SW 1271 (cell line): ENCODE measurements at regions not wholly inside any gene's neighbourhood (a gene's known extent, or its start where the extent isn't known, plus 50 kb on each side); places are given as distances from the start of the nearest gene placed in this dataset.
"Not testable (repeated sequence)": the region's sequence is repeated elsewhere in the genome, so short reads cannot be mapped to it uniquely, and the experiment has no call there.

Source experiments
- DNase-seq, 2 experiments: peaks; one replicate each; lab custom pipeline; 2025; lab: John Stamatoyannopoulos, UW

DNA sequence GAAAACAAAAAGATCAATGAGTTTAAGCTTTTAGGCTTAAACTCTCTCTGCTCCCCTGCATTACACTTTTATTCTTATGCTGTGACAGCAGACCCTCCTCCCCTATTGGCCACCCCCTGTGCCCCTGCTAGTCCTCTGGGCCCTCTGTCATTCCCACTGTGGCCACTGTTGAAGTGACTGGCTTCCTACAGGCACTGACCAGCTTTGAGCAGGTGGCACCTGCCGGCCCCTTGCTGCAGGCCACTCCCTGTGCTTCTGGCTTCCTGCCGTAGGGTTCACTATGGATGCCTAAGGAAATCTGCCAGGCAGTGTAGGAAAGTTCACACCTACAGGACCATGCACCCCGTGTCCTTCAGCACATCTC, 156.5 kb upstream of the L3MBTL4 start:
- no peak for DNase-seq

DNA sequence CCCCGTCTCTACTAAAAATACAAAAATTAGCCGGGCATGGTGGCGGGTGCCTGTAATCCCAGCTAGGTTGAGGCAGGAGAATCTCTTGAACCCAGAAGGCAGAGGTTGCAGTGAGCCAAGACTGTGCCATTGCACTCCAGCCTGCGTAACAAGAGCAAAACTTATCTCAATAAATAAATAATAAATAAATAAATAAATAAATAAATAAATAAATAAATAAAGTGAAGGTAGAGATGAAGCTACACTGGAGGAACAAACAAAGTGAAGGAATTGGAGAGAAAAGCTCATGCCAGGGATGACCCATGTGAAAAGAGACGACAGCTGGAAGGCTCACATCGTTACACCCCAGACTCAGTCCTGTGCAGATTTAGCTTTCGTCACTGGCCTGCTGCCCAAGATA, 157.3 kb upstream of the ARHGAP28 start:
- not testable (repeated sequence) for DNase-seq

DNA sequence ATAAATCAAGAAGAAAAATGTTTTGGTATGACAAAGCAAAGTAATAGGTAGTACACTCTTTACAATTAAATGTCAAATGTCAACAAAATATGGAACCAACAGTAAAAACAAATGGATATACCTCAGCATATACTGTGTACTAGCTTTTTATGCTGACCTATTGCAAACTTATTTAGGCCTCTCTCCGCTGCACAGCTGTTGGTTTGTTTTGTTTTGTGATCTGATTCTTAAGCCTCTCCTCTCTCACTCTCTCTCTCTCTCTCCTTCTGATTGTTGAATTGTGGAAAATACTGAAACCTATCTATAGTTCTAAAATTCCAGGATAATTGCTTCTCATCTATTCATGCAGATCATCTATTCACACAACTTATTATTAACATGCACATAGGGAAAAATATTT, 154.9 kb upstream of the ARHGAP28 start:
- DNase-seq: no peak

DNA sequence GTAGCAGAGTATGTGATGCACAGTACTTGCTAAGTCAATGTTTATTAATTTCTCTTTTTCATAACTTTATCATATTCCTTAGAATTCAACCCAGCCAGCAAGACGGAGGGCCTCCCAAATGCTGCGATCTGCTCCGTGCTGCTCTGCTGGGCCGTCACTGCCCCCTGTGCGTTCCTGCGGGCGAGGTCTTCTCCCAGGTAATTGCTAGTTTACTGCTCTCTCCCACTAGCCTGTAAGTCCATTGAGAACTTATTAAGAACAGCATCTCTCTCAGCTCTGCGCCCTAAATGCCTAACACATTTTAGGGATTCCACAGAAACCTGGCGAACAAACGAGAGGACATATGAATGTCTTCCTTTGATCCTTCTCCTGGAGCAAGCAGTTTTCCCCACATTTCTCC, 153.6 kb upstream of the ARHGAP28 start:
- DNase-seq: no peak

DNA sequence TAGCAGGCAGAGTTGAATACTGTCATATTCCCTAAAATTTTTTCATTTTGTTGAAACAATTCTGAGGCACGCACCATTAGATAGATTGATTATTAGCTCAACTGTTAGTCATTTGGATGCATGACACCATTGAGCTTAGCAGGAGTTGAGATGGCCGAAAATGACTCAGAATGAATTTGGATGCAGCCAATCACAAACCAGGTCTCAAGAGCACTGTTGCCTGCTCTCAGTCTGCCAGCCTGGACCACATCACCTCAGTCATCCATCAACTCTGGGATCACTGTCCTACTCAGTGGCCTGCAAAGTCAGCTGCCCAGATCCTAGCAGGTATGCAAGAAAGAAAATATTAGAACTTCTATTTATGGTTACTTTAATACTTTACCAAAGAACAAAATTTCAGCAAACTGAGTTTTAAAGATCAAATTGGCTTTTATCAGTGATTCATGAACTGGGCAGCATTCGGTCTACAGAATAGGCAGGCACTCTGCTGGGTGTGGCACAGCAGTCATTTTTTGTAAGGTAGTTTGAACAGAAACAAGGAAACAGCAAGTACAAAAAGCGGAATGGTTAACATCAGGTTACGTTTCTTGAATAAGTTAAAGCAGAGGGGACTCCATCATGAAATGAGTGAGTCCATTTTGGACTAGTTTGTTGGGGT, 152.7 kb upstream of the ARHGAP28 start:
- no peak for DNase-seq

DNA sequence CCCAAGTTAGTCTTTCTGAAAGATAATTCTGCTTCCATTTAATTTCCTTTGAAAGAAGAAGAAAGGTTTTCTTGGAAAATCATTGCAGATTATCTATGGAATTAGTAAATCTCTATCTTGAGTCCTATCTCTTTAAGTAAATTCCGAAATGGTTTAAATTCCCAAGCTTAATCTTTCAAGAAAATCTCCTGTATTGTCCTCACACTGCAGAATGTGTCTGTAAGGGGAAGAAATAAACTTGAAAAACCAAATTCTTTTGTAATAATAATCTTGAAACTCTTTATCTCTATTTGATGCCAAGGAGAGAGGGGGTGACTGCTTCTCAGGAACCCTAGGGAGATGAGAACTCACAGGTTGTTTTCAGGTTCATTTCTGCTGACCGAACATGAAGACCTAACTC, 150.8 kb upstream of the ARHGAP28 start:
- no peak for DNase-seq

DNA sequence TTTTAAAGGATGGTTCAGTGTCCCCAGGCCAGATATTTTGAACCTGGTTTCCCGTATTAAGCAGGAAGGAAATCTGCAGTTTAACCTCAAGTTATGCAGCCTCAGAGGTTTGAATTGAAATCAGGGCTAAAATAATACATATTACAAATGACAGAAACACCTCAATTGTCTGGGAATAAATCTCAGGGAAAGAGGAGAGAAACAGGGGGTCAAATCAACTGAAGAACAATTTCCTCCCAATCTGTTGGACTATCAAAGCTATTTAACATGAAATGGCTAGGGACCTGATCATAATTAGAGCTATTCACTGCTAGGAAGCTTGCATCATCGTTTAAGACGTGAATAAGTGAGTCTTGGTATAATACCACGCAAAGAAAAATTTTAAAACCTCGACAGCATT, 150.0 kb upstream of the ARHGAP28 start:
- no peak for DNase-seq

DNA sequence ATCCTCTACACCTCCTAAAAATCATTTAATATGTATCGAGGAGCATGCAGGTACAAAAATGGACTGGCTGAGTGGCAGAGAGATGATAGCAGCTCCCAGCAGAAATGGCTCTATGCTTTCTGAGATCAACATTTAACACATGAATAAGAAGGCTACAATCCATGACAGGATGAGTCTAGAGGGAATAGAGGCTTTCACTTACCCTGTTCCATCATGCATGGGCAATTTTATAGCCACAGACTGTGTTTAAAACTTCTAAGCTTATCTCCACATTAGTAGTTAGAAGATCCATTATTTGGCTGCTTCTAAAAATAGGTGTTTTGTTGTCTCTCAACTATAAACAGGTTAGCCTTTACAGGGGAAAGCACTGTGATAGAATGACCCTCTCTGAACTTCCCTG, 149.1 kb upstream of the ARHGAP28 start:
- DNase-seq: no peak

DNA sequence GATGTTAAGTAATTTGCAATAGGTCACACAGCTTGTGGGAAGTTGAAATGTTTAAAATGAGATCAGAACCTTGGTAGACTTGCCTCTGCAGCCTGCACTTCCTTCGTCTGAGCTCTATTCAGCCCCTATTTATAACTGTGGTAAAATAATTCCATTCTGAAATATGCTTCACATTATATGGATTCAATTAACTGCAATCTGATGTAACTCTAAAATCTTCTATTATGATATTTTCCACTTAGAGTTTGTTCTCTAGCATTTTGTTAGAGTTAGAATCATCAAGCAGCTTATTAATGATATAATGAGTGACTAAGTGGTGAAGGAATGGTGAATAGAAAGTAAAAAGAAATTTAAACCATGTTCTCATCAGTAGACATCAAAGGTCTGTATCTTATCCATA, 139.6 kb upstream of the ARHGAP28 start:
- DNase-seq: no peak

DNA sequence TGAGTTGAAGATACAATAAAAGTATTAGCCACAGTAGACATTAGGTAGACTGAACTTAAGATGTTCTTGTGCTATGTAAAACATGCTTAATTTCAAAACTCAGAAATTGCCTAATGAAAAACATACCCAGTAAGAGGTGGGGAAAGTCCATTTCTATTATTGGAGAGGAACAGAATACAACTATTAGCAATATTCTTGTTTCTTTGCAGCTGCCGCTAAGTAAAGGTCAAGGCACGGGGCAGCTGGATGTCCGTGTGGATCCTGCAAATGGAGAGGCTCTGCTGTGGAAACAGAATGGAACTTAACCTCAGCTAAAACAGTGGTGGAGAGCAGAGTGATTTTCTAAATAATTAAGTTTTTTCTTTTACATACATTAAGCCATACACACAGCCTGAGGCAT, 139.2 kb upstream of the ARHGAP28 start:
- DNase-seq: no peak

DNA sequence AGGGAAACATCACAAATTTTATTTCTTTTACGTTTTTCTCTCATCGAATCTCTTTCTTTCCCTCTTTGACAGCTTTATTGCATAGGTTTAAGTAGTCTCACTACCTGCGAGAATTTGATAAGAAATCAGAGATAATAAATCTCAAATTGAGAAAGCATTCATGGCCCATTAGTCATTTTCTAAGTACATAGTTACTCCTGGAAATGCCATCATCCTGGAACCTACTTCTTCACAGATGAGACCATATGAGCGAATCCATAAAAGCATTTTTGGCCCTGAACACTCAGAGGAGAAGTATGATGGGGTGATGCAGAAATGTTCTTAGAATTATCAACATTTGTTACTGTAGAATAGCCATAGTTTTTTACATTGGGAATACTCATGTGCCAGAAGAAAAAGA, 138.0 kb upstream of the ARHGAP28 start:
- no peak for DNase-seq

DNA sequence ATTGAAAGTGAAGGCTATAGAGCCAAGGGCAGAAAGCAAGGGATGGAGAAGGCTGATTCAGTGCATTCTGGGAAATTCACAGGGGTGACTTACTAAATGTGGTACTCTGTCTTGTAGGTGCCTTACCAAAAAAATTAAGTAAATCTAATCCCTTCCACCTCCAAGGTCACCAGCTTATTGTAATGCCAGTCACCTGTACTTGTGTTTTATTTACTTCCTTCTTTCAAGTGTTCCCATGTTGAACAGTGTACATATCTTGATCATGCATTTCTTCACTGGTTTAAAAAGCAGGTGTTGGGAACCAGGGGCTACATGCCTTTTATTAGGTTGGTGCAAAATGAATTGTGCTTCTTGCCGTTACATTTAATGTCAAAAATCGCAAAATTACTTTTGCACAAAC, 137.0 kb upstream of the ARHGAP28 start:
- DNase-seq: no peak

DNA sequence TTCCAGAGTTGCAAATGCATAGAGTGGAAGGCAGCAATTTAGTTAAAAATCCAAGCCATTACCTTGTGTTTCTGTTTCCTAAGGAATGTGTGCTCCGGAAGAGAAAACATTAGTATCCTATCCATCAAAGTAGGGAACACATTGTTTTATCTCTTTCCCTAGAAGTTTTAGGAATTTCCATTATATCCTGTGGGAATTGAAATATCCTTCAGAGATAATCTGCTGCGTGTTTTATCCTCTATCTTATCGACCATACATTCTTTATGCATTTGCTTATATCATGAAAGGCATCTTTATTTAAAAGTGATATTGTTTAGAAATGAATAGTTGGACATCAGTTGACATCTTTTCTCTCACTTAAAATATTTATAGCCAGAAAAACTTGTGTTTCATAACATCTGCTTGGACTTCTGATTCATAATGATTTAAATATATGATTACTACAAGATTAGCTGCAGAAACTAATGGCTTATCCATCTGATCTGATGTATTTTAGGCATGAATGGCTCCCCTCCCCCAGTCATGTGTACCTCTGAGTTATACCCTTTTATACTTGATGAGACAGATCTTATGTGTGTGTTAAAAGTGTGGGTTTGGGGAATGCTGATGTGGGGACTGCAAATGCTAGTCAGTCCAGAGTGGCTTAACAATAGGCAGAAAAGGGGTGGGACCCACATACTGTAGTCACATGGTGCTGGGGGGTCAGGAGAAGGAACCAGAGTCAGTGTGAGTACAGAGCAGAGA, 136.2 kb upstream of the ARHGAP28 start:
- DNase-seq: no peak

DNA sequence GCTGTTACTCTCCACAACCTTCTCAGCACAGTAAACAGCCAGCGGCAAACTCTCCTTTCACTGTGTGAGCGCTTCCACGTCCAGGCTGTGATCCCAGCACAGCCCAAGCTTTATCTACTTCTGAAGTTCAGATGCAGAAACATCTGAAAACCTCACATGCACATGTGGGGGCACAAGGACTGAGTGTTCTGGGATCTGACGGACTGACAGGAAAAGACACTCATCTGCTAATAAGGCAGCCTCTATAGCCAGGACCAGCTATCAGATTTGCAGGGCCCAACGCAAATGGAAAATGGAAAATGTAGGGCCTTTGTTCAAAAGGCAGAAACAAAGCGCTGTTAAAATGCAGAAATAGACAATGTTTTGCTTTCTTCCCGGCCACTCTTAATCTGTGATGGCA, 133.8 kb upstream of the ARHGAP28 start:
- DNase-seq: no peak

DNA sequence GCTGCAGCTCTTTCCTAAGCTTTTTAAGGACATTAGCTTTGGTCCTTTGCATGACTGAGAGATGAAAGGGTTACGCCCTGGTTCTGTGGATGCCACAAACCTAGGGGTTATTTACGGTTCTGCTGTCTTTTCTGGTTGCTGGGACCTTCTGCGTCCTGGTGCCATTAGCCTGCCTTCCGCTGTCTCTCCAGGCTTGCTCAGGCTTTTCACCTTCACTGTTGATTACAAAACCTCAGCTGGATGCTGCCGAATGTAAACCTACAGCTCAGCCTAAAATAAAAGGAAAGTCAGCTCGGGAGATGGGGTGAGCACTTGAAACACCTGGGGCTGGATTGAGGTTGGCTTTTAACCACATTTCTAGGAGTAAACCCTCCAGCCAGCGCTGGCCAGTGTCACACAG, 130.9 kb upstream of the ARHGAP28 start:
- DNase-seq: no peak

DNA sequence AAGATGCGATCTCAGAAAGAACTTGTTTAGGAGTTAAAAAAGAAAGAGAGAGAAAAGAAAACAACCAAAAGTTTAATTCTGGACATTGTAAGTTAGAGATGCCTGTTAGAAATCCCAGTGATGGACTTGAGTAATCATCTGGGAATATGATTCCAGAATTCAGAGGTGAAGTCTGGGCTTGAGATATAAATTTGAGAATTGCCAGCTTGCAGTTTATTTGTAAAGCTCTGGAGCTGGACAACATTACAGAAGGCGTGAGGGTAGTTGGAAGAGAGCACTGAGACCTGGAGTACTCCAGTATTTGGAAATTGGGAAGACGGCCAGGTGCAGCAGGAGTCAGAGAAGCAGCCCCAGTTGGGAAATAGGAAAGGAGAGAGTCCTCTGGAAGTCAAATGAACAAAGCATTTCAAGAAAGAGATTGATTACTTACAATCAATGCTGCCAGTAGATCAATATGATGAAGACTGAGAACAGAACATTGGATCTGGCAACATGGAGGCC, 128.8 kb upstream of the ARHGAP28 start:
- no peak for DNase-seq

DNA sequence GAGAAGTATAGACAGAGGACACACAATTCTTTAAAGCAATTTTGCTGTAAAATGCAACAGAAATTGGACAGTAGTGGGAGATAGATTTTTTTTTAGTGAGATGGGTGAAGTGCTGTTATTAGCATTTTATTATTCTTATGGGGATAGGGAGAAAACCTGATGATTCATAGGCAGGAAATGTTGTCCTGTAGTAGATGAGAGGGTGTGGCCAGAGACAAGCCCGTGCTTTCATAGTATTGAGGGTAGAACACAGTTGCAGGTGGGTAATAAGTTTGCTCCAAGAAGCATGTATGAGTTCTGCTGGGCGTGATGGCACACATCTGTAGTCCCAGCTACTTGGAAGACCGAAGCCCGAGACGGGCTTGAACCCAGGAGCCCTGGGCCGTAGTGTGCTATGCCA, 128.3 kb upstream of the ARHGAP28 start:
- no peak for DNase-seq

DNA sequence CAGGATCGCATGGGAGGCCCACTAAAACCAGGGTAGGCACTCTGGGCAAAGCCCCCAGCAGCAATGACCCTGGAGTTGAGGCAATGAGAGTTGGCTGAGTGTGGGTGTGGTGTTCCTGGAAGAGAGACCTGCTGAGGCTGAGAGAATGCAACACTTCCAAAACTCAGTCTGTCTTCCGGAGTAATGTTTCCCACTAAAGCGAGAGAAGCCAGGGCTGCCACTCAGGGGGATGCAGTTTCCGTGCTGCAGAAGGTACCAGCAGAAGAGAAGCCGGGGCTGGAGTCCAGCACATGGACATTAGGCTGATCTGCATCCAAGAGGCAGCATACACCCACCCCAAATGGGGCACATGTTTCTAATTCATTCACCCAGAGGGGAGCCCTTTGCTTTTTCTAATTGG, 127.2 kb upstream of the ARHGAP28 start:
- DNase-seq: no peak

DNA sequence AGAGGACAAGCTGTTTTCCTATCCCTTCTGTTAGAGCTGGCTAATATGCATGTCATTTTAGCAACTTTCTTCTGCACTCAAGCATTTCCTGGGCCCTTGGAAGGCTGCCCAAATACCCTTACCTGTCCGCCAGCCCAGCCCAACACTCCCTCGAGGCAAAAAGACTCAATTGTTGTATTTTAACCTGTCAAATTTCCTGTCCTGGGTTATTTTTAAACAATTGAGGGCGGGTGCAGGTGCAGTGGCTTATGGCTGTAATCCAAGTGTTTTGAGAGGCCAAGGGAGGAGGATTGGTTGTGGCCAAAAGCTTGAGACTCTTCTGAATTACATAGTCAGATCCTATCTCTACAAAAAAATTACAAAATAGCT, 125.0 kb upstream of the ARHGAP28 start:
- DNase-seq: no peak

DNA sequence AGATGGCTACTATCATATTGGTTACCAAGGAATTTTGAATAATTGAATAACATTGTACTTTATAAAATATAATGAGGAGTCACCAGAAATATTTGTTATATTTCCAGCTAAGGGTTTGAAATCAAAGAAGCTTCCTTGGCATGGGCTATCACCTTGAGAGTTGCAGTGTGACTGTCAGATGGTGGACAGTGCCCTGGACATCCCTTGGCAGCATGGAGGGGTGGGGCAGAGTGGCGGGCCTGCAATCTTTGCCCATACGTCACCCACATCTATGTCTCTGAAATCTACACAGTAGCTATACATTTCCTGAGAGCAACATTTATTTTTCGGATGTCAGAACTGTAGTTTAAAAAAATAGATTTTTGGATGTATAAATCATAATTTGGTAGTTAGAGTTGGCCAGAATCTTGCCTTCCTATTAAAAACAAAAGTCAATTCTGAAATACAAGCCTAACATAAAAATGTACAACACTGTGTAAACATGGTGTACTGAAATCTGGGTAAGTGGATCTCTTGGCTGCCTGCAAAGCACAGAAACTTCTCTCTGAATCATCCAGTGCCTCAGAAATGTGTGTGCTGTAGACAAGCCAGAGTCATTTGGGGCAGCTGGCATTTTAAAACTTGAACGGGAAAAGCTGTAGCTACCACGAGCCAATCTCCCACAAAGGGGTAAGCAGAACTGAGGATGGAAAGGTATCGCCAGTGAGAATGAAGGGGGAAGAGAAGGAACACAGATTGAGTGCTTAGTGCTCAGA, 124.2 kb upstream of the ARHGAP28 start:
- no peak for DNase-seq

DNA sequence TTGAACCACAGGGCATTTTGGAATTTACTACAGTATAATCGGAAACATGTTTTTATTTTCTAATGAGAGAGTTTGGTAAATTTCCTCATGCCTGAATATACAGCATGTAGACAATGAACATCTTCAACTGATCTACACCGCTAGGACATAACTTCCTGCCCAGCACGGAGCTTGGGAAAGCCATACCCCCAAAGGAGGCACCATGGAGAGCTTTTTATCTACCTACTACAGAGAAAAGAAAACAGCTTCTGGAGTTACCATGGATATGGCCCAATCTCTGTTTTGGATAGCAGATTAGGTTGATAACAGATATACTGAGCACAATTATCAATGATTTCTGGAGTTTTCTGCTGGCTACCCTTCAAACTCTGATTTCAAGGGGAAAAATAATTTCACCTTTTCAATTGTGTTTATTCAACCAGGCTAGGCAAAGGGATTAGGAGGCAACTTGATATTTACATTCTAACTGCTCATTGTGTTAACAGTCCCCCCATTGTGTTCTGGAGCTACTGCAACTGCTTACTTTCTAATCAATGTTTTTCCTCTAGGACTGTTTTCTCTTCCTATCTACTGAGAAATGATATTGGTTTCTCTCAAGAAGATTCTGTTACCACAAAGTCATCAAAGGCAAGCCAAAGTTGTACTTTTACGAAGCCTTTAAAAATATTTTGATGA, 123.0 kb upstream of the ARHGAP28 start:
- no peak for DNase-seq

DNA sequence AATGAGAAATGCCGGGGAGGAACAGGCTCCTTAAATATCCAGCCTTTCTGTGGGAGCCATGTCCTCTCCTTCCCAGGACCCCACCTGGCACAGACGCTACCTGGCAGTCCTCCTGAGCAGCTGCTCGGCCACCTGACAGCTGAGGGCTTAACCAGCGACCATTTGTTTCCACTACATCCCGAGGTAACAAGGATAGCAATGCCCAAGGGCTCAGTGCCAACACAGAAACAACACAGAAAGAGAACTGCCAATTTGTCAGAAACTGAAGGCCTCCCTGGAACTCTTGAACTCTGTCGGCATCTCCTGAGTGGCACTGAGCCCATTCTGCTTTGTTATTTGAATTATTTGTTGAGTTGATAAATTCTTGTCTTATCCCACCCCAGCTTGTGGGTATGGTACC, 122.2 kb upstream of the ARHGAP28 start:
- no peak for DNase-seq
